ENCODE measurements at regions not wholly inside any gene's neighbourhood (a gene's known extent, or its start where the extent isn't known, plus 50 kb on each side); places are given as distances from the start of the nearest gene placed in this dataset.

DNA sequence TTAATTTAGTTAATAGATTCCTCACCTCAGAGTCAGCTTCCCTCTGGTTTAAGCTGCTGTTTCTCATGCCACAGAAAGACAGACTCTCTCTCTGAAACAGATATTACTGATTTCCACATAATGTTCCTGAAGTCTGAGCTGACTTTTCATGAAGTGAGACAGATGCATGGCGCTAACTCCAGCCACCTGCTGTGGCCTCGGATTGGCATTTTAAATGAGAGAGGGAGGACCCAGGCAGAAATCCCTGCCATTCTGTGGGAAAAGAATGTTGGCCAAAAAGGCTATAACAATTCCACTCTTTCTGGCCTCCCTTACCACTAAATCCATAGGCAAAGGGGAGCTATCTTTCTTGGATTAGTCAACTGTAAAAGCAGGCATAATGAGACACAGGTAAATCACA lies 354.1 kb upstream of the CDH4 start:
- no peak for TF ChIP-seq TAF1 (IDR thresholded peaks at IDR 0.05; ENCODE audit: borderline replicate concordance, insufficient read depth, low read length)
- TF ChIP-seq FOXP2 (optimal IDR thresholded peaks at IDR 0.05; ENCODE audit: borderline replicate concordance, extremely low read depth, extremely low read length, insufficient read depth) = no peak
- TF ChIP-seq, protein P1, sequence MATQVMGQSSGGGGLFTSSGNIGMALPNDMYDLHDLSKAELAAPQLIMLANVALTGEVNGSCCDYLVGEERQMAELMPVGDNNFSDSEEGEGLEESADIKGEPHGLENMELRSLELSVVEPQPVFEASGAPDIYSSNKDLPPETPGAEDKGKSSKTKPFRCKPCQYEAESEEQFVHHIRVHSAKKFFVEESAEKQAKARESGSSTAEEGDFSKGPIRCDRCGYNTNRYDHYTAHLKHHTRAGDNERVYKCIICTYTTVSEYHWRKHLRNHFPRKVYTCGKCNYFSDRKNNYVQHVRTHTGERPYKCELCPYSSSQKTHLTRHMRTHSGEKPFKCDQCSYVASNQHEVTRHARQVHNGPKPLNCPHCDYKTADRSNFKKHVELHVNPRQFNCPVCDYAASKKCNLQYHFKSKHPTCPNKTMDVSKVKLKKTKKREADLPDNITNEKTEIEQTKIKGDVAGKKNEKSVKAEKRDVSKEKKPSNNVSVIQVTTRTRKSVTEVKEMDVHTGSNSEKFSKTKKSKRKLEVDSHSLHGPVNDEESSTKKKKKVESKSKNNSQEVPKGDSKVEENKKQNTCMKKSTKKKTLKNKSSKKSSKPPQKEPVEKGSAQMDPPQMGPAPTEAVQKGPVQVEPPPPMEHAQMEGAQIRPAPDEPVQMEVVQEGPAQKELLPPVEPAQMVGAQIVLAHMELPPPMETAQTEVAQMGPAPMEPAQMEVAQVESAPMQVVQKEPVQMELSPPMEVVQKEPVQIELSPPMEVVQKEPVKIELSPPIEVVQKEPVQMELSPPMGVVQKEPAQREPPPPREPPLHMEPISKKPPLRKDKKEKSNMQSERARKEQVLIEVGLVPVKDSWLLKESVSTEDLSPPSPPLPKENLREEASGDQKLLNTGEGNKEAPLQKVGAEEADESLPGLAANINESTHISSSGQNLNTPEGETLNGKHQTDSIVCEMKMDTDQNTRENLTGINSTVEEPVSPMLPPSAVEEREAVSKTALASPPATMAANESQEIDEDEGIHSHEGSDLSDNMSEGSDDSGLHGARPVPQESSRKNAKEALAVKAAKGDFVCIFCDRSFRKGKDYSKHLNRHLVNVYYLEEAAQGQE (IDR thresholded peaks at IDR 0.05; ENCODE audit: insufficient read depth in 1 of 2, low read depth in 2 of 2, low read length in 2 of 2) = no peak
- TF ChIP-seq POLR2AphosphoS5 (IDR thresholded peaks at IDR 0.05; ENCODE audit: low read depth, low read length) = no peak
- TF ChIP-seq SIN3A (IDR thresholded peaks at IDR 0.05; ENCODE audit: borderline replicate concordance, insufficient read depth, low read length) = no peak

DNA sequence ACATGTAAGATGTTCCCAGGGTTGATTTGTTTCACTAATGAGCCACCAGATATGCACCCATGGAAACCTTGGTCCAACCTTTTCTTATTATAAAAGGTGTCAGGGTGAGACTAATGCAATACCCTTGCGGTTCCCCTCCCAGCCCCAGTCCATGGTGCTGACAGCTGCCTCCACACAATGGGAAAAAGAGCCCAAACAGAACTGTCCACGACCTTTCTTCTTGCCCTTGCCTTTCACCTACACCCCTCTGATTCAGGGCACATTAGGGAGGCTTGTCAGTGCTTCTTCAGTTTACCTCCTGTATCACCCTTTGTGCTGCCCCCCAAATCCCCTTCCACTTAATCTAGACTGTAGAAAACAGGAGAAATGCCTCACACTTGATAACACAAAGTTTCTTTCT lies 352.7 kb upstream of the CDH4 start:
- TF ChIP-seq, protein P1 (IDR thresholded peaks at IDR 0.05; ENCODE audit: insufficient read depth in 1 of 2, low read depth in 2 of 2, low read length in 2 of 2) = peak in 1 of 2 experiments; percentile 38; a peak in 1 of 4 replicates
- no peak for TF ChIP-seq POLR2AphosphoS5 (IDR thresholded peaks at IDR 0.05; ENCODE audit: low read depth, low read length)
- no peak for TF ChIP-seq SIN3A (IDR thresholded peaks at IDR 0.05; ENCODE audit: borderline replicate concordance, insufficient read depth, low read length)
- no peak for TF ChIP-seq FOXP2 (optimal IDR thresholded peaks at IDR 0.05; ENCODE audit: borderline replicate concordance, extremely low read depth, extremely low read length, insufficient read depth)

DNA sequence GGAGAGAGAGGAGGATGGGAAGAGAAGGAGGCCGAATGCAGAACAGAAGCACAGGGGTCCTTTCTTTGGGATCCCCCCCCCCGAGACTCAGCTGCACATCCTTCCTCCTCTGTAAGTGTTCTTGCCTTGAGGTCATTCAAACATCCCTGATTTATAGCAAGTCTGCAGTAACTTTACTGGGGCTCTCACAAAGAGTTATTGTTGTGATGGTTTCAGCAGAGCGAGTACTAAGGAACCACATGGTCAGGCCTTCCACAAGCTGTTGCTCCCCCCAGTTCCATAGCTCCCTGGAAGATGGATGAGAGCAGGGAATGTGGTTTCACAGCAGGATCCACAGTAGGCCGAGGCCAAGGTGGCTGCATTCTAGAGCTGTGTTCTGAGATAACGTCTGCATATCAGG lies 351.4 kb upstream of the CDH4 start:
- TF ChIP-seq TAF1 (IDR thresholded peaks at IDR 0.05; ENCODE audit: borderline replicate concordance, insufficient read depth, low read length) (no peak), FOXP2 (optimal IDR thresholded peaks at IDR 0.05; ENCODE audit: borderline replicate concordance, extremely low read depth, extremely low read length, insufficient read depth) (no peak), POLR2AphosphoS5 (IDR thresholded peaks at IDR 0.05; ENCODE audit: low read depth, low read length) (no peak), SIN3A (IDR thresholded peaks at IDR 0.05; ENCODE audit: borderline replicate concordance, insufficient read depth, low read length) (no peak)
- TF ChIP-seq, protein P1 (IDR thresholded peaks at IDR 0.05; ENCODE audit: insufficient read depth in 1 of 2, low read depth in 2 of 2, low read length in 2 of 2) = no peak

DNA sequence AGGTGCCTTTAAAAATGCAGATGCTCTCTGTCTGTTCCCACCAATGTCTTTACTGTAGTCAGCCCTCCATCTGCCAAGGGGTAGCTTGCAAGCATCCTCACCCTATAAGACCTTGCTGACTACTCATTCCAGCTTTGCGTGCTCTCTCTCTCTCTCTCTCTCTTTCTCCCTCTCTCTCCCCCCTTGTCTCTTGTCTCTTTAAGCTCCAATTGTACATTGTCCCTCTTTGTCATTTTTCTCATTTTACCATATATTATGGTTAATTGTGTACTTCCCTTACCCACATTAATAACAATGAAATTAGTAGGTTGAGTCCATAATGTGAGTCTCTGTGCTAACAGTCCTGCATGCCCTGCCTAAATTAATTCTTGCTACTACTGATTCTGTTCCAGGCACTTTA lies 350.2 kb upstream of the CDH4 start:
- TF ChIP-seq POLR2AphosphoS5 (IDR thresholded peaks at IDR 0.05; ENCODE audit: low read depth, low read length) = no peak

DNA sequence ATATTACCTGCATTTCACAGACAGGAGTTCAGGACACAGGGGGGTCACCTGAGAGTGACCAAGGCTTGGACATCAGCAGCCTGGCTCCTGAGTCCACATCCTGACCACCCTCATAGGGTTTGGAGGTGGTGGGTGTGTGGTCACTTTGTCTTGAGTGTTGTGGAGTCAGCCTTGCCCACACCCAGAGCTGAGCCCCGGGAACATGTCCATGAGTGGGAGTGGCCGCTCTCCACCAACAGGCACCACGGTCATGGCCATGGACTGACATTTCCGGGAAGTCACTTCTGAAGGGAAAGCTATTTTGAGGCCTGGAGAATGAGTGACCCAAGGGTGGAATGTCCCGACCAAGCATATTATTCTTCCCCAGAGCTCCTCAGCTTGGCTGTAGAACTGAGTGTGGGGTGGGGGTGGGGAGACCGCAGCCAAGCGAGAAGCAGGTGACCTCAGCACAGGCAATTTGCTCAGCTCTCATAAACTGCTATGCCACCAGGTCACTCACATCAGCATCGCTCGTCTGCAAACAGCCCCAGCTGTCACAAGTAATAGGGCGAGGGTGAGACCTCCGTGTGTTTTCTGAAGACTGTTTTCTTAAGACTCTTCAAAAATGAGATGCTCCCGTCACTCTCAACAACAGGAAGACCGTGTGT lies 348.6 kb upstream of the CDH4 start:
- TF ChIP-seq SIN3A (IDR thresholded peaks at IDR 0.05; ENCODE audit: borderline replicate concordance, insufficient read depth, low read length) (no peak), POLR2AphosphoS5 (IDR thresholded peaks at IDR 0.05; ENCODE audit: low read depth, low read length) (no peak), TAF1 (IDR thresholded peaks at IDR 0.05; ENCODE audit: borderline replicate concordance, insufficient read depth, low read length) (no peak), FOXP2 (optimal IDR thresholded peaks at IDR 0.05; ENCODE audit: borderline replicate concordance, extremely low read depth, extremely low read length, insufficient read depth) (no peak)
- TF ChIP-seq, protein P1 (IDR thresholded peaks at IDR 0.05; ENCODE audit: insufficient read depth in 1 of 2, low read depth in 2 of 2, low read length in 2 of 2) = no peak

All from PFSK-1 (cell line).